IMR-90 (cell line): ENCODE measurements at regions not wholly inside any gene's neighbourhood (a gene's known extent, or its start where the extent isn't known, plus 50 kb on each side); places are given as distances from the start of the nearest gene placed in this dataset.

Source experiments
- ATAC-seq: fragments of 200-7000 bp; cut with Tn5 transposase; 2 replicates; pipeline ENCODE4 v1.9.1; 2020; ENCODE audit warnings: low read depth, mild to moderate bottlenecking, moderate library complexity
- BruUV-seq: library from RNA; stranded (reverse); fragments of 400-500 nt; replicated peaks from 2 replicates; lab custom pipeline; 2021; lab: Mats Ljungman, UMichigan
- CTCF ChIA-PET: fragments of 300-600 bp; formaldehyde crosslinking; extraction: SDS; loops from one replicate; lab custom pipeline; 2021; ENCODE audit warnings: antibody characterized with exemption; lab: Yijun Ruan, JAX
- POLR2A ChIA-PET: fragments of 300-600 bp; sonication (Branson Sonifier 250); formaldehyde crosslinking; loops from one replicate; lab custom pipeline; 2022; ENCODE audit warnings: antibody characterized with exemption; ENCODE audit not compliant: unreplicated experiment; lab: Charles Lee
- DNase-seq: peaks from one replicate; pipeline ENCODE4 v3.0.0; 2013
- H2AFZ ChIP-seq: replicated peaks from 2 replicates; pipeline ENCODE3; 2013; ENCODE audit warnings: low read length, mild to moderate bottlenecking; ENCODE audit not compliant: poor library complexity
- H2AK5ac ChIP-seq: 2 replicates; pipeline ENCODE4 v1.6.1; 2013; ENCODE audit warnings: low read depth, low read length, inconsistent platforms
- H2AK9ac ChIP-seq: replicated peaks from 2 replicates; pipeline ENCODE3; 2013; ENCODE audit warnings: mild to moderate bottlenecking, low read depth, low read length, moderate library complexity; ENCODE audit not compliant: poor library complexity
- H2BK120ac ChIP-seq: 2 replicates; pipeline ENCODE4 v1.6.1; 2013; ENCODE audit warnings: low read depth, low read length, inconsistent platforms
- H2BK15ac ChIP-seq: 3 replicates; pipeline ENCODE4 v1.6.1; 2013; ENCODE audit warnings: low read depth, low read length, inconsistent platforms
- H2BK20ac ChIP-seq: 2 replicates; pipeline ENCODE4 v1.6.1; 2013; ENCODE audit warnings: low read depth, mild to moderate bottlenecking, inconsistent platforms, low read length, moderate library complexity
- H2BK5ac ChIP-seq: 2 replicates; pipeline ENCODE4 v1.6.1; 2013; ENCODE audit warnings: mild to moderate bottlenecking, low read depth, low read length, inconsistent platforms; ENCODE audit not compliant: poor library complexity, severe bottlenecking
- H3K14ac ChIP-seq: replicated peaks from 2 replicates; pipeline ENCODE4 v1.6.1; 2013; ENCODE audit warnings: low read depth, low read length, inconsistent platforms
- H3K18ac ChIP-seq: 2 replicates; pipeline ENCODE4 v1.6.1; 2013; ENCODE audit warnings: low read depth, low read length, control low read depth
- H3K23ac ChIP-seq: 2 replicates; pipeline ENCODE4 v1.6.1; 2013; ENCODE audit warnings: low read depth, low read length, inconsistent platforms
- H3K27ac ChIP-seq: 2 replicates; pipeline ENCODE4 v1.5.1; 2013; ENCODE audit warnings: mild to moderate bottlenecking, control low read depth, low read length; ENCODE audit not compliant: insufficient read depth
- H3K27me3 ChIP-seq: 2 replicates; pipeline ENCODE4 v1.6.1; 2013; ENCODE audit warnings: low read length; ENCODE audit not compliant: control insufficient read depth, insufficient read depth
- H3K36me3 ChIP-seq: 2 replicates; pipeline ENCODE4 v1.6.1; 2013; ENCODE audit warnings: low read length, mixed read lengths; ENCODE audit not compliant: control insufficient read depth, insufficient read depth
- H3K4ac ChIP-seq: 2 replicates; pipeline ENCODE4 v1.6.1; 2013; ENCODE audit warnings: low read depth, low read length, inconsistent platforms
- H3K4me1 ChIP-seq: 2 replicates; pipeline ENCODE4 v1.6.1; 2013; ENCODE audit warnings: low read length, mixed read lengths; ENCODE audit not compliant: control insufficient read depth, insufficient read depth
- H3K4me2 ChIP-seq: 2 replicates; pipeline ENCODE4 v1.6.1; 2013; ENCODE audit warnings: low read depth, mild to moderate bottlenecking, control low read depth, low read length, moderate library complexity
- H3K4me3 ChIP-seq: 2 replicates; pipeline ENCODE4 v1.5.1; 2013; ENCODE audit warnings: low read depth, mild to moderate bottlenecking, control low read depth, low read length, moderate library complexity; ENCODE audit not compliant: insufficient read depth
- H3K56ac ChIP-seq: 2 replicates; pipeline ENCODE4 v1.6.1; 2013; ENCODE audit warnings: low read length, inconsistent platforms; ENCODE audit not compliant: insufficient read depth; ENCODE audit errors: extremely low read depth
- H3K79me1 ChIP-seq, 2 experiments: 2 replicates each; pipeline ENCODE4 v1.6.1; 2013; ENCODE audit warnings: low read length in 2 of 2, inconsistent platforms in 1 of 2, low read depth in 1 of 2
- H3K9ac ChIP-seq: 2 replicates; pipeline ENCODE4 v1.6.1; 2013; ENCODE audit warnings: low read depth, low read length, control low read depth
- H3K9me1 ChIP-seq: 2 replicates; pipeline ENCODE4 v1.6.1; 2013; ENCODE audit warnings: low read length, inconsistent platforms; ENCODE audit not compliant: insufficient read depth
- H3K9me3 ChIP-seq: 2 replicates; pipeline ENCODE4 v1.6.1; 2013; ENCODE audit warnings: low read length; ENCODE audit not compliant: control insufficient read depth, insufficient read depth
- H4K20me1 ChIP-seq: 2 replicates; pipeline ENCODE4 v1.6.1; 2013; ENCODE audit warnings: low read length, inconsistent platforms; ENCODE audit not compliant: insufficient read depth
- H4K5ac ChIP-seq: 2 replicates; pipeline ENCODE4 v1.6.1; 2013; ENCODE audit warnings: mild to moderate bottlenecking, low read depth, low read length, control low read depth
- H4K8ac ChIP-seq, 2 experiments: 2 replicates each; pipeline ENCODE4 v1.6.1; 2013; ENCODE audit warnings: low read depth in 2 of 2, low read length in 2 of 2, control low read depth in 1 of 2, inconsistent platforms in 1 of 2
- H4K91ac ChIP-seq: 2 replicates; pipeline ENCODE4 v1.6.1; 2013; ENCODE audit warnings: low read depth, low read length, inconsistent platforms; ENCODE audit not compliant: insufficient read depth
- CEBPB ChIP-seq: IDR thresholded peaks from 2 replicates; pipeline ENCODE4 v1.6.1; 2012; ENCODE audit warnings: low read depth, low read length, improper control_type of control experiment
- CHD1 ChIP-seq: IDR thresholded peaks from 2 replicates; pipeline ENCODE4 v1.6.1; 2012; ENCODE audit warnings: low read depth, low read length, improper control_type of control experiment
- CTCF ChIP-seq: conservative IDR thresholded peaks from 2 replicates; pipeline ENCODE4 v1.5.1; 2012; ENCODE audit warnings: mild to moderate bottlenecking, low read depth, low read length, improper control_type of control experiment
- ELK1 ChIP-seq: fragments of 150-350 bp; IDR thresholded peaks from 2 replicates; pipeline ENCODE4 v1.6.1; 2016; ENCODE audit warnings: low read depth, mild to moderate bottlenecking, low read length, moderate library complexity, borderline replicate concordance
- FOS ChIP-seq: fragments of 150-350 bp; IDR thresholded peaks from 2 replicates; pipeline ENCODE4 v1.6.1; 2016; ENCODE audit warnings: low read depth, low read length
- NFE2L2 ChIP-seq: fragments of 150-350 bp; IDR thresholded peaks from 2 replicates; pipeline ENCODE4 v1.6.1; 2016; ENCODE audit warnings: low read depth, mild to moderate bottlenecking, low read length
- RAD21 ChIP-seq: IDR thresholded peaks from 2 replicates; pipeline ENCODE4 v1.6.1; 2012; ENCODE audit warnings: low read length, improper control_type of control experiment
- RFX5 ChIP-seq: IDR thresholded peaks from 2 replicates; pipeline ENCODE4 v1.8.0; 2012; ENCODE audit warnings: low read depth, mild to moderate bottlenecking, low read length, moderate library complexity
- USF2 ChIP-seq: fragments of 150-350 bp; IDR thresholded peaks from 2 replicates; pipeline ENCODE4 v1.6.1; 2017; ENCODE audit warnings: mild to moderate bottlenecking, antibody characterized with exemption, low read length, low read depth
- WGBS, 2 experiments: methylation state at CpG; one replicate each; pipeline versions ENCODE4 v1.1.5 to v1.1.7; 2013; ENCODE audit warnings: missing lambda C conversion rate in 2 of 2; ENCODE audit not compliant: insufficient read length in 1 of 2; ENCODE audit errors: extremely low coverage in 2 of 2; 5-methylcytosine and 5-hydroxymethylcytosine counted together
- dilution Hi-C: fragments of 300-500 bp; cut with HindIII; formaldehyde crosslinking; loops from one replicate; pipeline ENCODE4 v1.14.3; 2018; ENCODE audit warnings: low sequenced_read_pairs; ENCODE audit not compliant: unreplicated experiment
- in situ Hi-C: fragments of 300-500 bp; cut with MboI; formaldehyde crosslinking; loops from 3 replicates; pipeline ENCODE4 v1.14.3; 2019; ENCODE audit warnings: low sequenced_read_pairs, inconsistent platforms, mixed read lengths
- intact Hi-C: fragments of 100-400 bp; cut with micrococcal nuclease; formaldehyde crosslinking; loops from 2 replicates; pipeline ENCODE4 v1.10.0; 2022

- no peak overlapping the region for H3K4me2 ChIP-seq
- H3K27ac ChIP-seq, result no peak overlapping the region
- dilution Hi-C loops, result no loop called here
- no peaks in the 10 kb centered on the region for H3K36me3 ChIP-seq
- no TSS peak for BruUV-seq
- H3K4ac ChIP-seq, result no peak overlapping the region
- H3K18ac ChIP-seq, result no peak overlapping the region
- no peak overlapping the region for H2BK5ac ChIP-seq
- no peak overlapping the region for H4K5ac ChIP-seq
- no peaks in the 10 kb centered on the region for H3K9me3 ChIP-seq
- DNase-seq, result no peak
- ATAC-seq, result no peak
- no peak for TF ChIP-seq NFE2L2
- no peak for TF ChIP-seq RFX5
- no peak for TF ChIP-seq FOS
- no peak for TF ChIP-seq ELK1
- TF ChIP-seq USF2, result no peak
- TF ChIP-seq RAD21, result no peak
- no peak for TF ChIP-seq CEBPB
- no peak for TF ChIP-seq CHD1
- TF ChIP-seq CTCF, result no peak
- H2BK15ac ChIP-seq, result no peak overlapping the region; the same call in 2 of the 3 replicates
- peaks cover 6% of the 10 kb centered on the region; the same call in 1 of the 2 replicates for H3K9me1 ChIP-seq
- intact Hi-C loops, result no loop called here
- H3K14ac ChIP-seq, result no peak overlapping the region
- no peak overlapping the region for H3K23ac ChIP-seq
- no peak overlapping the region for H3K56ac ChIP-seq
- WGBS, 2 experiments, result 63% methylated on average over 4 of the region's 5 CpGs; no CpG with 5 or more reads in 1 of the 2 experiments
- H3K27me3 ChIP-seq, result no peaks in the 10 kb centered on the region; the same call in 1 of the 2 replicates
- no peak overlapping the region for H3K9ac ChIP-seq
- no peak overlapping the region for H2AFZ ChIP-seq
- no peaks in the 10 kb centered on the region for H4K20me1 ChIP-seq
- ChIA-PET POLR2A (no interaction called here), CTCF (no interaction called here)
- no peak overlapping the region for H4K8ac ChIP-seq
- H2BK20ac ChIP-seq, result no peak overlapping the region
- H3K4me1 ChIP-seq, result peaks cover 3% of the 10 kb centered on the region; the same call in 1 of the 2 replicates
- H4K91ac ChIP-seq, result no peak overlapping the region
- no peak overlapping the region for H3K4me3 ChIP-seq
- H2BK120ac ChIP-seq, result no peak overlapping the region
- H2AK9ac ChIP-seq, result no peak overlapping the region
- in situ Hi-C loops, result no loop called here
- H2AK5ac ChIP-seq, result peak overlapping the region; percentile 48; the same call in 1 of the 2 replicates
- H3K79me1 ChIP-seq, result no peaks in the 10 kb centered on the region
These were observed 576.0 kb downstream of the SOX6 start for GRCh38 chr11:15780382-15780781.
